DMS 273 (cell line): ENCODE measurements at regions not wholly inside any gene's neighbourhood (a gene's known extent, or its start where the extent isn't known, plus 50 kb on each side); places are given as distances from the start of the nearest gene placed in this dataset.

ENCODE experiments used
- DNase-seq: peaks from one replicate; lab custom pipeline; 2025; ENCODE audit not compliant: unreplicated experiment; lab: John Stamatoyannopoulos, UW

GRCh38 chr12:76259660-76260389, 88.4 kb downstream of the BBS10 start:
- no peak for DNase-seq

GRCh38 chr12:76259106-76259505, 89.1 kb downstream of the BBS10 start:
- DNase-seq = no peak

- DNase-seq = no peak
Measured at GRCh38 chr12:76256904-76257303, 91.3 kb downstream of the BBS10 start.

DNA sequence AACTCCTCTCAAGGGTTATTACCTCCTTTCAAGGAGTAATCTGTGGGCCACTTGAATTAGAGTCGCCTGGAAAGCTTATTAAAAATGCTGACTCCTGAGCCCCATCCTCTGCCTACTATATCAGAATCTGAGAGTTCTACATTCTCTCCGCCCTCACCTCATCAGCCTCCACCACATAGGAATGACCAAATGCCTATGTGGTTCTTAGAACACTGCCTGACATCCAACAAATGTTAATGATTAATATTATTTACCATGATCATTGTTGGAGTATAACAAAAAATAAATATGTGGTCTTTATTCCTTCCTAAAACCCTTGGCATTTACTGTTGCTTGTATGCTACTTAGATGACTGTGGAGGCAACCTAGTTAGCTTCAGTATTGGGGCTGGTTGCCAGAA, 91.9 kb downstream of the BBS10 start:
- DNase-seq = no peak

DNA sequence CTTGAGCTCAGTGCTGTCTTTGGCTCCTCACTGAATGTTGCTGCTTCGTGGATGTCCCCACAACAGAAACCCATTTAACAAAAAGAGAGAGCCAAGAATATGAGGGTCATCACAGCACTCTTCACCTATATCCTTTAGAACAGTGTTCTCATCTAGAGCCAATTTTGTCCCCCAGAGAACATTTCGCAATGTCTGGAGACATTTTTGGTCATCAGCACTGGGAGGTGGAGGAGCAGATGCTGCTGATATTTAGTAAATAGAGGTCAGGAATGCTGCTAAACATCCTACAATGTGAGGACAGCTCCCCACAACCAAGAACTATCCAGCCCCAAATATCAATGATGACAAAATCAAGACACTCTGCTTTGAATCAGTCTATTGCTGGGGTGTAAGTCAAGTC, 92.5 kb downstream of the BBS10 start:
- no peak for DNase-seq

- DNase-seq = no peak
Measured at GRCh38 chr12:76255281-76255680, 92.9 kb downstream of the BBS10 start.

DNA sequence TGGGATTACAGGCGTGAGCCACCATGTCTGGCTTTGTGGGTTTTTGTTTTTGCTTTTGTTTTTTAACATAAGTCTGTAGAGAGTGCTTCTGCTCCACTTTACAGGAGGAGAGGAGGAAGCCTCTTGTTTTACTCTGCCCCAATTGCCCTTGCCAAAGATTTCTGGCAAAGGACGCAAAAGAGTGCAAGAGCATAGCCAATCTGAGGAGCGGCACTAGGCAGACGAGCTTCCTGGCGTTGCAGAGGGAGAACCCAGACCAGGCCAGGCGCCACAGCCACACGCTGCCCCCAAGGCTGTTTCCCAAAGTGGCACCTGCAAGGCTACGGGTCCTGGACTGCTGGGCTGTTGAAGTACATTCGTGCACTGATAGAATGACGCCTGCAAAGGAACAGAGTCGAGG, 96.2 kb downstream of the BBS10 start:
- DNase-seq = no peak

DNA sequence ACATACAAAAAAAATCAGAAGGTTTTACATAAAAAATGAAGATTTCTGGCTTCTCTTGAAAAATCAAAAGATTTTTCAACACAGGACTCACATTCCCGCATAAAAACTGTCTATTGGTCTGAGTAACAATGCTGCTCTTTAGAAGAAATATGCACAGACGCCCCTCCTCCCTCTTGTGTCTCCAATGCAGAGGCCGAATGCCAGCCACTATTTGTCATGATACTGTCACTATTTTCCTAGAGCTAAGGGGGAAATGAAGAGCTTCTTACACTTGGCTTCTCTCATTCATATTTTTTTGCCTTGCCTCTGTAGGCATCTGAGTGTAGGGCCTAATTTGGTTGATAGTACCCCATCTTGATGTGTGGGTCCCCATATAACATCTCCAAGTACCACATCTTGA, 98.0 kb downstream of the BBS10 start:
- DNase-seq = no peak

- DNase-seq = no peak
Measured at GRCh38 chr12:76249501-76249900, 98.7 kb downstream of the BBS10 start.

DNA sequence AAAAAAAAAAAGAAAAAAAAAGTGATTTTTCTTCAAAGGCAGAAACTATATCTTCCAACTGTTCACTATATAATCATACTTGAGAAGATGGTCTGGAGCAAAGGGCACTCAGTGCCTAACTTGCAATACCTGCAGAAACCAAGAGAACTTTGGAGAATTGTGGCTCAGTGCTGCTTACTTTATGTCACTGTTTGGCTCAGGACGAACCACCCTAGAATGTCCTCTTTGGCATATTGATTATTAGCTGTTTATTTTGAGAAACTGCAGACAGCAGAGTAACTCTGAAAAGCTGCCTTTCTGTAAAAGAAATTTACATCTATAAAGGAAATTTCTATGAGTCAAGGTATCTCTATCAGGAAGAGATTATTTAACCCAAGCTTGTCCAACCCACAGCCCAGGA, 100.2 kb downstream of the BBS10 start:
- DNase-seq = no peak

GRCh38 chr12:76247026-76247646, 101.1 kb downstream of the BBS10 start:
- DNase-seq = no peak

DNA sequence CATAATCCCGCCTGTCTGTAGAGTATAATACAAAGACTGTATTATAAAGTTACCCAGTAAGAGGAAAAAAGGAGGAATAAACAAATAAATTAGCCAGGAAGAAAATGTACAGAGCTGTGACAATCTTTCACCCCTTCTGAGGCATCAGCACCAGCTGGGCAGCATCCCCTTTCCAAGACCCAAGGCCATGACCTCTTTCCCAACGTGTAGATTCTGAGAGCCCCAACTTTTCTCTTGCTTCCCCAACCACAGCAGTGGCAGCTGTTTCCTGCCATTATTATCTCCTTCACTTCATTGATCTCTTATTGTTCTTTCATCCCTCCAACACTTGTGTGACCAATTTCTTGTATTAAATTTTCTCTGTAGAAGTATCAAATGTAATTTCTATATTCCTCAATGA, 101.6 kb downstream of the BBS10 start:
- no peak for DNase-seq

GRCh38 chr12:76244300-76244699, 103.9 kb downstream of the BBS10 start:
- DNase-seq = no peak

DNA sequence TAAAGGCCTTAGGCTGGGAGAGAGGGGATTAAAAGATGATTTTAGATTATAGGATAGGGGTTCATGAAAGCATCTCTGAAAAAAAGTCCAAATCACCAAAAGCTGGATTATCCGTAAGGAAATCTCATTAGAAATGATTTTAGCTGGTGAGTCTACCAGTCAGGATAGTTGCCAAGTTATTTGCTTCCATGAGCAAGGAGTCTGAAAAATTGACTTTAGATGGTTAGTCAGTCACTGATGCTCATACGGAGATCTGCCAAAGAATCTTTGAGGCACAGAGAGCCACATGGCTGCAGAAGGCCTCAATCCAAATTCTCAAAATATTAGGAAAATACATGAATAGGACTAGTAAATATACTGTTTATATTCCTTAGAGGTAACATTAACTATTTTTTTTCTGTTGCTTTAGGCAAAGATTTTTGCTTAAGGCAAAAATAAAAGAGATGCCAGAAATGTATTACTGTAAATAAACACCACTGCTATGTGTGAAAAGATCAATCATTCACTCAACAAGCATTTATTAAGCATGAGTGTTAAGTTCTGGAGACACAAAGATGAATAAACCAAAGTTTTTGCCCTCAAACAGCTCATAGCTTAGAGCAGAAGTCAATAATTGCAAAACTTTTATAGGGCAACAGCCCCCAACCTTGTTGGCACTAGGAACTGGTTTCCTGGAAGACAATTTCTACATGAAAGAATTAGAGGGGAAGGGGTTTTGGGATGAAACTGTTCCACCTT, 105.2 kb downstream of the BBS10 start:
- no peak for DNase-seq

- DNase-seq = no peak
Measured at GRCh38 chr12:76241371-76241770, 106.8 kb downstream of the BBS10 start.

- no peak for DNase-seq
Measured at GRCh38 chr12:76240281-76240680, 107.9 kb downstream of the BBS10 start.

- DNase-seq = no peak
Measured at GRCh38 chr12:76238688-76239087, 109.5 kb downstream of the BBS10 start.

DNA sequence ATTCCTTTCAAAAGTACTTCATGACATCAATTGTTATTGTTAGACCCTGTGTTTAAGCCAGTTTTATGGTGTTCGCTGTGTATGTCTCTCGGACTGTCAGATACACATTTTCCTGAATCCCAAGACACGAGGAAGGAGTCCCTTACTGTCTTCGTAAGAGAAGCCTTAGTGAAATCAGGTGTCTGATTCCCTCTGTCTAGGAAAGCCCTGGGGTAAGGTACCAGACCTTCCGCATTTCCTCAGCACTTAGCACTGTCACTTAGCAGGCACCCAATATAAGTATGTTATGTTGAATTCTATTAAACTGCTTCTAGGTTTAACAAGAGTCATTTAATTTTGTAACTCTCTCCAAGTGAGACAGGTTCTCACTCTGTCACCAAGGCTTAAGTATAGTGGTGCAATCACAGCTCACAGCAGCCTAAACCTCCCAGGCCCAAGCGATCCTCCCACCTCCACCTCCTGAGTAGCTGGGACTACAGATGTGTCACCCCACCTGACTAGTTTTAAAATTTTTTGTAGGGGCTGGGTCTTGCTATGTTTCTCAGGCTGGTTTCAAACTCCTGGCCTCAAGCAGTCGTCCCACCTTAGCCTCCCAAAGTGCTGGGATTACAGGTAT, 111.0 kb downstream of the BBS10 start:
- no peak for DNase-seq

- no peak for DNase-seq
Measured at GRCh38 chr12:76236640-76237039, 111.6 kb downstream of the BBS10 start.

DNA sequence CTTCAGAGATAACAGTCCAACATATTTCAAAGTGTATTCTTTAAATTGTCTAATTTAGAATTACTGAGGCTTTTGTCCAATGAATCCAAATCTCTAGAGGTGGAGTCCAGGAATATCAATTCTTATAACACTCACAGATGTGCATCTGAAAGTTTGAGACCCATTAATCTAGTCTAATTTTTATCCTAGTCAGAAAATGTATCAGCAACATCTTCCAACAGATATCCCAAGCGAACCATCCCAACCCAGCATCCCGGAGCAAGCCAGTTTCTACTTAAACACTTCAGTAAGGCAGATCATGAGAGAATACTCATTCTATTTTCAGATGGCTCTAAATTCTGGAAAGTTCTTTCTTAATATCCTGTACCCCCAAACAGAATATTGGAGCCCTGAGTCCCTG, 113.5 kb downstream of the BBS10 start:
- no peak for DNase-seq

DNA sequence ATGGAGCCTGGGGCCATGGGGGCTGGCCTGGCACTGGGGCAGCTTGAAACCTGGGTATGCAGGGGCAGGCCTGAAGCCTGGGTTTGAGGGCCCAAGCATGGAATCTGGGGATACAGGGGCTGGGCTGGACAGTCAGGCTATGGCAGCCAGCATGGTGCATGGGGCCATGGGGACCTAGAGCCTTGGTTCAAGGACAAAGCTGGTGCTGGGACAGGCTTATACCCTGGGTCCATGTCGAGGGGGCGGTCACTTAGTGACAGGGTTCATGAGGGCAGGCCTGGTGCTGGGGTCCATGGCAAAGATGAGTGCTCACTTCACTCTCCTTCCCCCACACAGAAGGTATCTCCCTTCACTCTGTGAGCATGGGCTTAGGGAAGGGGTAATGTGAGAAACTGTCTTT, 116.2 kb downstream of the BBS10 start:
- no peak for DNase-seq

DNA sequence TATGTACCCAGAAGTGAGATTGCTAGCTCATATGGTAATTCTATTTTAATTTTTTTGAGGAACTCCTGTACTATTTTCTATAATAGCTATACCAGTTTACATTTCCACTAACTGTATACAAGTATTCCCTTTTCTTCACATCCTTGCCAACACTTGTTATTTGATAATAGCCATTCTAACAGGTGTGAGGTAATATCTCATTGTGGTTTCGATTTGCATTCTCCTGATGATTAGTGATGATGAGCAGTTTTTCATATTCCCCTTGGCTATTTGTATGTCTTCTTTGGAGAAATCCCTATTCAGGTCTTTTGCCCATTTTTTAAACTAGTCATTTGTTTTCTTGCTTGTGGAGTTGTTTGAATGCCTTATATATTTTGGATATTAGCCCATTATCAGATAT, 121.3 kb downstream of the BBS10 start:
- DNase-seq = no peak
